ENCODE measurements at regions not wholly inside any gene's neighbourhood (a gene's known extent, or its start where the extent isn't known, plus 50 kb on each side); places are given as distances from the start of the nearest gene placed in this dataset.
A peak's percentile ranks its signal among the peaks of the same experiment; 100 is the strongest.

DNA sequence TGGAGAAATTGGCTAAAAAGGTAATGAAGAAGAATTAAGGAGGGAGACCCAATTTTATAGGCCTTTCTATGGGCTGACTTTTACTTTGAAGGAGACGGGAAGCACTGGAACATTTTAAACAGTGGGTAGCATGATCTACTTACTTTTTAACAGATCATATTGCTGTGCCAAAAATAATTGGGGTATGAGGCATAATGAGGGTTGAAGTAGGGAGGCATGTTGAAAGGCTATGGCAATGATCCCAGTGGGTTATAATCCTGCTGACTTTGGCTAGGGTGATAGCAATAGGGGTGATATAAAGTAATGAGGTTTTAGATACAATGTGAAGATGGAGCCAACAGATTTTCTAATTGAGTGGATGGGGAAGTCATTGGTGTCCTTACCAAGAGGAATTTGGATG lies 73.2 kb downstream of the GPR37 start:
- no peak for DNase-seq

DNA sequence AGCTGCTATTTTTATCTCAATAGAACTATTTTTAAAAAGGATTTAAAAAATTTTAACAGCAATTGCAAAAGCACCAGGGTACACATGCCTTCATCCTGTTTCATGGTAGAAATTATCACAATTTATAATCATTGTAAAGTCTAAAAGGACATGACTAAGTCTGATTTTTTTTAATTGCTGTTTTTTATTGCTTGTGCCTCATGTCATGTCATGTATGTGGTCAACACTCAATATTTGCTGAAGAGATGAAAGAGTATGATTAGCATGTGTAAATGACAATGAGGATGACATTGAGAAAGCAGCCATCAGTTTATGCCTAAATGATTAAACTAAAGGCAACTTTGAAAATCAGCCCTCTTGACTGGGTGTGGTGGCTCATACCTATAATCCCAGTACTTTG lies 74.8 kb downstream of the GPR37 start:
- DNase-seq = no peak

DNA sequence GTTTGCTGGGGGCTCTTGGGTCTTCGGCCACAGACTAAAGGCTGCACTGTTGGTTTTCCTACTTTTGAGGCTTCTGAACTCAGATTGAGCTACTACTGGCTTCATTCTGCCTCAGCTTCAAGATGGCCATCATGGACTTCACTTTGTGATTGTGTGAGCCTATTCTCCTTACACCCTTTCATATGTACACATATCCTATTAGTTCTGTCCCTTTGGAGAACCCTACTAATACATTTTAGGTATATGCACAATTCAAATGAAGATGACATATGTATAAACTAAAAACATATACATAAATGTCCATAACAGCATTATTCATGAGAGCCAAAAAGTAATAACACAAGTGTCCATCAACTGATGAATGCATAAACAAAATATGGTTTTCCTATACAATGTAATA lies 75.7 kb downstream of the GPR37 start:
- DNase-seq = no peak

DNA sequence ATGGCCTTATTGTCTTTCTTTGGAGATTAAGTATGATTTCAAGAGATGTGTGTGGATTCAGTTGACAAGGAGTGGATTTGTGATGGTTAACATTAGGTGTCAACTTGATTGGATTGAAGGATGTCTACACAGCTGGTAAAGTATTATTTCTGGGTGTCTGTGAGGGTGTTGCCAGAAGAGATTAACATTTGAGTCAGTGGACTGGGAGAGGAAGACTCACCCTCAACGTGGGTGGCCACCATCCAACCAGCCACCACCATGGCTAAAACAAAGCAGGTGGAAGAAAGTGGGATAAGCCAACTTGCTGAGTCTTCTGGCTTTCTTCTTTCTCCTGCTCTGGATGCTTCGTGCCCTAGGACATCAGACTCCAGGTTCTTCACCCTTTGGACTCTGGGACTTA lies 76.1 kb downstream of the GPR37 start:
- no peak for DNase-seq

DNA sequence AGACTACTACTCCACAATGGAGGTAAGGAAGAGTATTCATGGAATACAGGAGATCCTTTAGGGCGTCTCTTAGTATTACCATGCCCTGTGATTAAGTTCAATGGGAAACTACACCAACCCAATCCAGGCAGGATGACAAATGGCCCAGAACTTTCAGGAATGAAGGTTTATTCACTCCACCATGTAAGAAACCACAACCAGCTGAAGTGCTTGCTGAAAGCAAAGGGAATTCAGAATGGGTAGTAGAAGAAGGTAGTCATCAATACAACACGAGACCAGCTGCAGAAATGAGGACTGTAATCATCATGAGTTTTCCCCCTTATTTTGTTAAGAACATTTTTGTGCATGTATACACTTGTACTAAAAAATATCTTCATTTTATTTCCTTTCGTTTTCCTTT lies 76.6 kb downstream of the GPR37 start:
- DNase-seq = peak; percentile 10

DNA sequence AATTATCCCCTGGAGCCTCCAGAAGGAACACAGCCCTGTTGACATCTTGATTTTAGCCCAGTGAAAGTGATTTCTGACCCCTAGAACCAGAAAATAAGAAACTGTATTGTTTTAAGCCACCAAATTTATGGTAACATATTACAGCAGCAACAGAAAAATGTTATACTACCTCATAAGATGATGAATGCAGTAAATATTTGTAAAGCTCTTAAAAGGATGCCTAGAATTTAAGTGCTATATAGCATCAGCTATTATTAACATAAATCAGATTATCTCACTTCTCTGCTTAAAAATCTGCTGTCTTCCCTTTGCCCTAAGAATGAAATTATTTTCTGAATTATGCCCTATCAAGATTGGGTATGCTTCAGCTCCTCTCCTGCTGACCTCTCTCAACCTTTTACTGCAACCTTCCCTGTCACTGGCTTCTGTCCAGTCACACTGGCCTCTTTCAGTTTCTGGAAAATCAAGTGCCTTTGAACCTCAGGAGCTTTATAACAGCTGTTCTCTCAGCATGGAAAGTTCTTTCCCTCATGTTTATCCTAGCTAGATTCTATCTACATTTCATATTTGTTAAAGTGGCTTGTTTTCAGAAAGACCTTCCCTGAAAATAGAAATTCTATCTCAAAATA lies 78.9 kb downstream of the GPR37 start:
- DNase-seq = no peak

DNA sequence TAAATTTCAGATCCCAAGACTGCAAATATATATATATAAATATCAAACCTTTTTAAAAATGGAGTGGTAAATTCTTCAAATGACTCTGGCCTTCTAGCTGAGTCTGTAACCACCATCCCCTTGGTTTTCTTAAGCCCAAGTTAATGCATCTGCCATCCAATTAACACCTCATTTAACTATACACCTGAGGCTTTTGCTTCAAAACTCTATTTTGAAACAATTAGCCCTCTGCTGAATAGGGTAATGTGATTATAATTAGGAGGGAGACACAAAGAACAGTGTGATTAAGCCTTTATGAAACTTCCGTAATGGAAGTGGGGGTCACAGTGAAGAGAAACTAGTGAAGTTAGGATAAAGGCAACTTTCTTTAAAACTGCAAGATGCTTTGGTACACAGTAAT lies 83.6 kb downstream of the GPR37 start:
- DNase-seq = no peak

DNA sequence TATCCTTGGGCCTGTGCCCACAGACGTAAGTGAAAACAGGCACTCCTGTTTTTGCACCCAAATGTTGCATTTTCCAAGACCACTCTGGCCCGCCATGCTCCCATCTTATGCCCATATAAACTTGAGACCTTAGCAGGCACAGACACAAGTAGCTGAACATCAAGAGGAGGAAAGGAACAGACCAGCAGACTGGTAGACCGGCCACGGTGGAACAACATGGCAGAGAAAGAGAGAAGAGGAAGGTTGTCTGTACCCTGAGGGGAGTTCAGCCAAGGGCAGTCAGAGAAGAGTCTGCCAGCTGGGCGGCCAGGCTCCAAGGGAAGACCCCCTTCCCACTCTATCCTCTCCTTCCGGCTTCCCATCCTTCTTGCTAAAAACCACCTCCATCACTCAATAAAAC lies 85.3 kb downstream of the GPR37 start:
- DNase-seq = no peak

DNA sequence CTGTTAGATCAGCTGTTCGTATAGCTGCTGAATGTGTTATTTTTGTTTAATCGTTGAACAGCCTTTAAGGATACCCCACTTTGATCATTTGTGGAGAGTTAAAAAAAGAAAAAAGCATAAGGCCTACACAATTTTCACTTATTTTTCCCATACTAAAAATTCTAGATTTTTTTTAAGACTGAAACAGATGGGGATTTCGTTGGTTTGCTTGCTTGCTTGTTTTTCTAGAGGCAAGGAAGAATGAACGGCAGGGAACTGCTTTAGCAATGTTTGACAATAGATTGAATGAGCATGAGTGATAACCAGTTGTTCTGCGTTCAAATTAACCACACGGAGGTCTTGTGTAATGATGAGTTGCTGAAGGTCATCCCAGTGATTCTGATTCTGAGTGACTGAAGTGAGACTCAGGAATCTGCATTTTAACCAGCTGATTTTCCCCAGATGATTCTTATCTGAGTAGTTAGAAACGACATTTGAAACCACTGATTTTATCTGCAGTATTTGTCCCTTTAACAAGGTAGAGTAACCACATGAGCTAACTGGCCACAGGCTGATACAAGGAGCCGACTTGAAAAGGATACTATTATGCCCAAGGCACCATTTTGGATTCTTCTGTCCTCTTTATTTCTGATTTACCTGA lies 85.9 kb downstream of the GPR37 start:
- no peak for DNase-seq

DNA sequence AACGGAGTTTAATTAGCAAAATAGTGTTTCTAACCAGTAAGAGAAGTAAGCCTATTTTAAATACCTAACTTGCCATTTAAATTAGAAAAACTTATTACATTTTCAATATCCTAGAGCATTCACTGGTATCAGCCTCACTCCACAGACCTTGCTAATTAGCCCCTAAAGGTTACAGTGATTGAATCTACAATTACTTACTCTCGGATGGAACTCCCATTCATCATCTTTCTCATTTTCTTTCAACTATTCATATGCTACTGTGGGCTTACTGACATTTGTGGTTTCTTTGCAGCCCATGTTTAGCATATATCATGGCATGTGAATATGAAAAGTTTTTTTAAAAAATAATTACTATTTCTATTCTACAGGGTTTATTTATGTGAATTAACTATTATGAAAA lies 86.4 kb downstream of the GPR37 start:
- DNase-seq = no peak

DNA sequence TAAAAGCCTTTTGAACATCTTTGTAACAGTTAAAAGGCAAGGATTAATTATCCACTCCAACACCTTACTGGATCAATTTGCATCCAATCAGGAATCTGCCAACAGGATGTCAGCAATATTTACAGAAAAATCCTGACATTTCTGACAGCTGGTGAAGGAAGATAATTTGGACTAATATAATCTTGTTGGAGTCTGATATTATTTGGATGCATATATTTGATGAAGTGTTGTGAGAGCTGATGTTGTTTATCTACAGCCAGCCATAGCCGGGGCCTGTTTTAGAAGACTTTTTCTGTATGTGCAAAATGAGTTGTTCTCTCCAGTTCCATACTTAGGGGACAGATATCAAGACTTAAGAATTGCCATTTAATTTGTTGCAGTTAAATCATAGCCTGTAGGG lies 91.1 kb downstream of the GPR37 start:
- DNase-seq = no peak

DNA sequence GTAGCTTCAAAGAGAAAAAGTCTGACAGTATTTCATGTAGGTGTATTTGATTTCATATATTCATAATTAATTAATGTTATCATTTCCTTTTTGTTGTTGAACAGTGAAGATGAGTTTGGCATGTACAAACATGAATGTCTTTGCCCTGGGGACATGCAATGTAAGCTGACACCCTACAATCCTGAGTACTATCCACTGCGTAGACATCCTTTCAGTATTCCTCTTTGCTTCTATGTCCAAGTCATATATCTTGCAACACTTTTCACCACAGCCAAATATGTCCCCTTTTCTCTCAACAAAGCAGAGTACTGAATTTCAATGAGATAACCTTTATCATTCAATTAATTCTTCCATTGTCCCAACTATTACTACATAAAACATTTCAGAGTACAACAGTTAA lies 93.6 kb downstream of the GPR37 start:
- DNase-seq = no peak

DNA sequence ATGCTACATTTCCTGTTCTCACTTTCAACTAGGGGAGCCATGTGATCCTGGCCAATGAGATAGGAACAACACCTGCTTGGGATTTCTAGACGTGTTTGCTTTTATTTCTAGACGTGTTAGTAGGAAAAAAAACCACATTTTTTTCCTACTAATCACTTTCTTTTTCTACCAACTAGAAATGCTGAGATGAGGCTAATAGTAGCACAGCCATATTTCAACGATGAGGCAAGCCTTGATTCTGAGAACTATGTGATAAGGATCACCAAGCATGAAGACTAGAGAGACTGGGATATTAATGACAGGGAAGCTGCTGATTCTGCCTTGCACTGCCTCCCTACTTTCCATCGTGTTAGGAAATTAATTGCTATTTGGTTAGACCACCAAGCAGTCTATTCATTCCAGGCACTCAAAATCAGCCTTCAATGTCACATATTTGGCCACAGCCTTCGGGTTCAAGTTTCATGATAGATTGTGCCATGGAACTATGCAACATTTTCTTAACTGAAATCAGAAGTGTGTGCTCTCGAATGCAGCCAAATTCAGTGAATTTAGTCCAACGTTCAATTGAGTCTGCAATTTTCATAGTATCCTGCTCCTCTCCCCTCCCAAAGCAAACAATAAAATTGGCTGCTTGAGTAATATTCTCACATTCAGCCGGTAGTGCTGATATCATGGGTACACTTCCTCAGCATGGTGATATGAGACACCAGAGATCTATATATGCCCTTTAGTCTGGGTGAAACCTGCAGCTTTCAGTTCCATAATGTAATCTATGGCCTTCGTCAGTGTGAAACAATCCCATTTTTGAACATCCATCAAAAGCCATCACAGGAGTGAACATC lies 98.1 kb downstream of the GPR37 start:
- DNase-seq = no peak

DNA sequence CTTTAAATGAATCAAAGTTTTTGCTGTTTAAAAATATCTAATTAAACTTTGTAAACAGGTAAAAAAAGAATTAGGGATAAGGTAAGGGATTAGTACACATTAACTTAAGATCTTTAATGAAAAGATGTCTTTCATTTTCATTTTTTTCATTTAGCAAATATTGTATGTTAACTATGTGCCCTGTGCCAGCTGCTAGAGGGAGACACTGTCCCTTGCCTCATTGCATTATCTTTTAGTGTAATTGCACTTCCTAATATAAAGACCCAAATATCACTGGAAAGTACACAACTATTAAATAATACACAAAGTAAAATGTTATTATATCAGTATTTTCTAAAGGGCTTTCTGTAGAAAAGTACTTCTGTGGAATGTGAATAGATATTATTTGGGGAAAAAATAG lies 102.7 kb downstream of the GPR37 start:
- no peak for DNase-seq

DNA sequence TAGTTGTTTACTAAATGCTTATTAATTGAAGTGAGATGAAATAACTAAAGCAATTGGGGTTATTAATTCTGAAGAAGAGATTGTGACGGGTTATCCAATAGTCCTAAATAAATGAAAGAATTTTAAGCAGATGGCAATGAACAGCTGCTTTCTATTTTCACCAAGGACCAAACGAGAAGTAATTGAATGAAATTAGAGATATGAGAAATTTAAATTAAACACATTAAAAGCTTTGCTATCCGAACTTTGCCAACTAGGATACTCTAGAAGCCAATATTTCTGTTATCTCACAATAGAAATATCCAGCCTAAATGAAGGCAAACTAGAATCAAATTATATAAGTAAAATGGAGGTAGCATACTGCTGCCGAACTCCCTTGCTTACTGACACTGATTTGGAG lies 103.2 kb downstream of the GPR37 start:
- no peak for DNase-seq

DNA sequence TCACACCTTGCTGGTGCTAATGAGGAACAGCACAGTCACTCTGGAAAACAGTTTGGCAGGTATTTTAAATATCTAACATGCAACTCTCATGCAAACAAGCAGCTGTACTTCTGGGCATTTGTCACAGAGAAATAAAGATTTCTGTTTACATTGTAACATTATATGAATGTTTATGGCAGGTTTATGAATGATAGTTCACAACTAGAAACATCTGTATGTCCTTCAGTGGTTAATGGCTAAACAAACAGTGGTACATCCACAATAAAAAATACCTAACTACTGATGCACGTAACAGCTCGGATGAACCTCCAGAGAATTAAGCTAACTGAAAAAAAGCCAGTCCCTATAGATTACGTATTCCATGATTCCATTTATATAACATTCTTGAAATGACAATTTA lies 109.6 kb downstream of the GPR37 start:
- DNase-seq = no peak

DNA sequence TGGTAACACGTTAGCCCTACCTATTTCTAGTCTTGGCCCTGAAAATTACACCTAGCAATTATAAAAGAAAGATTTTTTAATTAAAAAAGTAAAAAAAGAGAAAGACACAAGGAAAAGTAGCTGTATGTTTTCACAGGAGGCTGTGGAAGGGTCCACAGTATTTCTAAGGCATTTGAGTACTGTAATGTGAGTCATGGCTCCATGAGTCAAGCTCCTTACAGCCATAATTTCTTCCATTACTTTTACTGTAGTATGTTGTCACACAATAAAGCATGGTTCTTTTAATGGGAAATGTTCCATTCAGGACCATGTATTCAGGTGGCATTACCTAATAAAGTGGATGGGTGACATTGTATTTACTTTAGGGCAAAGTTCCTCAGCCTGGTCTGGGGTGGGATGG lies 113.4 kb downstream of the GPR37 start:
- peak; percentile 10 for DNase-seq

DNA sequence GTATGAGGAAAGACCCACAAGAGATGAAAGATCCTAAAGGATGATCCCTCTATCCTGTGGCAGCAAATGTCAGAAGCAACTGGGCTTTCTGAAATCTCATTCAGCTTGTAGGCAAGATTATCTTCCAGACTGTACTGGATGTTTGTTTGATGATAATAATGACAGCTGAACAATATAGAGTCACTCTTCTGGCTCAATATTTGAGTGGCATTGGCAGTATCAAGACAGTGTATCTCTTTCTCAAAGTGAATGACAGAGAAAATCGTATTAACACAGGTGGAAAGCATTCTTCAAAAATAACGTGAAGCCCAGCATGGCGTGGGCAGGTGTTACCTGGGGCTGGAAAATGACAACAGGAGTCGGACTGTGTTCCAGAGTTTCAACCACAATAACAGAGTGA lies 114.5 kb downstream of the GPR37 start:
- no peak for DNase-seq

DNA sequence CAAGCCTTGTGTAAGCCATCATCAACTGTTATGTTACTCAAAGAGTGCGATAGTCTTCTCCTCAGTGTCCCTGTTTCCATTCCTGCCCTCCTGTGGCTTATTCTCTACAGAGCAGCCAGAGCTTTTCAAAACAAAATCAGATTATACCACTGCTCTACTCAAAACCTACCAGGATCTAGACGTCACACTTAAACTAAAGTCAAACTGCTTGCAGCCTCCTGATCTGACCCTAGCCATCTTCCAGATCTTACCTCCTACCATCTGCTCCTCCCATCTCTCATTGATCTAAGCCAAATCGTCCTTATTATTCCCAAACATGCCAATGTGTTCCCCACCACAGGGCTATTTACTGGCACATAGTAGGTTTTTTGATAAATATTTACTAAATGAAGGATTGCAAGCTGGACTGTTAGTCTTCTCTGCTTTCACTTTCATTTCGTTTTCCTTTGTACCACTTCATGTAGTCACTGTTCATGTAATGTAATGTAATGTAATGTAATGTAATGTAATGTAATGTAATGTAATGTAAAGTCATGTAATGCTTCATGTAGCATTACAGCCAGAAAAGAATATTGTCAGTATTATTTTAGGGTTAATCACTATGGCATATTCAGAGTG lies 116.1 kb downstream of the GPR37 start:
- no peak for DNase-seq

DNA sequence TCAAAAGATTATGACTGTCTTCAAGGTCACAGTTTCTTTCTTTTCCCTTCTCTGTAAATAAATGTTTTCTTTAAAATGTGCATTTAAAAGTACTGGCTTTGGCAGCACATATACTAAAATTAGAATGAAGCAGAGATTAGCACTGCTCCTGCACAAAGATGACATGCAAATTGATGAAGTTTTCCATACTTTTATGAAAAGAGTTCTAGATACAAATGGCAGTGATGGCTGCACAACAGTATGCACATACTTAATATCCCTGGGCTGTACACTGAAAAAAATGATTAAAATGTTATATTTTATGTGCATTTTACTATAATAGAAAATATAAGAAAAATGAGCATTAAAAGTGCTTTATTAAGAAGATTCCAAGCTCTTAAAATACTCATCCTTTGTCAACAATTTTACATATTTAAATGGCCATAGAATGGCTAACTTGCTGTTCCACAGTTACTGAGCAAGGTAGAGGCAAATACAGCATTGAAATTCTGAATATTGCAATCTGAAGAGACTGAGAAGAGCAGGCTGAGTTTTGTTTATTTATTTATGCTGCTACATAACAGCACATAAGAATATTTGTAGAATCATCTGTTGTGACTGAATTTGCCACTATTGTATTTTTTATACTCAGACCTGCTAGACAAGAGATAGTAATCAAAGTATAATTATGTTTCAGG lies 117.8 kb downstream of the GPR37 start:
- DNase-seq = no peak

DNA sequence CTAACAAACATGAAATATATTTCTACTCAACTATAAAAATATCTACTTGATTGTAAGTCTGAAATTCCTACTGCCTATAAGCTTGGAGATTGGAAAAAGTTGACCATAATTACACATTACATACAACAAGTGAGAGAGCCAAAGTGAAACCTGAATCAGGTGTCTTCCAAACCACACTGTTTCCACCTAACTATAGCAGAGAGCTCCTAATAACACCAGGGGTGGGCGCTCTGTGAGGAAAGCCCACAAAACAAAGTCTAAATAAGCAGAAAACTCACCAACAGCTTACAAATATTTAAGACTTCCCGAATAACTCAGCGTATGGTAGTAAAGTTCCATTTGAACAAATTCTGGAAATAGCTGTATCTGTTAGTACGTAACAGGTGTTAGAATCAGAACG lies 119.9 kb downstream of the GPR37 start:
- DNase-seq = no peak

DNA sequence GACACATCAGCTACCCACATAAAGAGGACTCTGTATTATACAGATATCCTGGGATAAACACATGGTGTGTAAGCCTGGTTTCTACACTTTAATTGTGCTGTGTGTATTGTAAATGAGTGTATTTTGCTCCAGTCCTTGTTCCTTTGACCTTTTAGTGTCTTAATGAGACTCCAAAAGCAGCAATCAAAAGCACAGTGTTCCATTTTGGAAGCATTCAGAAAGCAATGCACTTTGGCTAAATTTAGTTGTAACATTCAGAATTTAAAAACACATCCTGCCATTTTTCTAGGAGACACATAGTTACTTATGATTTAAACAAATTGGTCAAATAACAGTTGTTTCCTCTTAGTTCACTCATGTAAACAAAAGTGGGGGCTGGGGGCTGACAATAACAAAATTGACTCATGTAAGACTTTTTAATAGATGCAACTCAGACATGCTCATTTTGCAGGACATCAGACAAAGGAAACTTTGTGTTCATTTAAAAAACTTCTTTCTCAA lies 122.2 kb downstream of the GPR37 start:
- DNase-seq = no peak

DNA sequence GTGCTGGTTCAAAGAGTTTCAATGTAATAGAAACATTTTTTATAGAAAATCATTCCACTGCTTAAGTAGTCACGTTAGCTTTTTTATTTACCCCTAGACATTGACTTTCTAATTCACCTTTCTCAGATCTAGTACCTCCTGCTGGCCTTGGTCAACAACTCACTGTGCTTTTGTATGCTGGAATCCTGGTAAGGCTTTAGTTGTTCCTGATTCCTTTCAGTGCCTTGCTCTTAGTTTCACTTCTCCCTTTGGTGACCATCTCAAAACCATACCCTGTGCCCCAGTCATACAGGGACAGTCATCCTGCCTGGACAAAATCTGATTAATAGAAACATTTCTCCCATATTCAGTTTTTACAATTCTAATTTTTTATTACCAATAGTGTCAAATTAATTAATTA lies 130.2 kb downstream of the GPR37 start:
- no peak for DNase-seq

All from fibroblast of skin of abdomen (primary cell).